Activated naive CD4-positive, alpha-beta T cell treated with anti-CD3 and anti-CD28 coated beads, Interleukin-2, amount 10 ng/mL, durations not matched to agents 7 days and 5 days (primary cell): ENCODE measurements at regions not wholly inside any gene's neighbourhood (a gene's known extent, or its start where the extent isn't known, plus 50 kb on each side); places are given as distances from the start of the nearest gene placed in this dataset.

Source experiments
- CTCF ChIA-PET: fragments of 350-600 bp; sonication (Branson Sonifier 250); formaldehyde crosslinking; loops from one replicate; lab custom pipeline; 2021; ENCODE audit warnings: antibody characterized with exemption; lab: Charles Lee
- DNase-seq: peaks from one replicate; pipeline ENCODE4 v3.0.0-alpha.2; 2020
- H3K27ac Mint-ChIP-seq: one replicate; pipeline ENCODE4 v1.8.0; 2021; ENCODE audit warnings: mild to moderate bottlenecking, moderate library complexity, mixed read lengths
- H3K27me3 Mint-ChIP-seq: one replicate; pipeline ENCODE4 v1.8.0; 2021; ENCODE audit warnings: mild to moderate bottlenecking, mixed read lengths
- H3K36me3 Mint-ChIP-seq: one replicate; pipeline ENCODE4 v1.8.0; 2021; ENCODE audit warnings: mixed read lengths
- H3K4me1 Mint-ChIP-seq: one replicate; pipeline ENCODE4 v1.8.0; 2021; ENCODE audit warnings: mixed read lengths
- H3K4me3 Mint-ChIP-seq: one replicate; pipeline ENCODE4 v1.8.0; 2021; ENCODE audit warnings: mild to moderate bottlenecking, moderate library complexity, mixed read lengths
- H3K9me3 Mint-ChIP-seq: one replicate; pipeline ENCODE4 v1.8.0; 2021; ENCODE audit warnings: mixed read lengths

DNA sequence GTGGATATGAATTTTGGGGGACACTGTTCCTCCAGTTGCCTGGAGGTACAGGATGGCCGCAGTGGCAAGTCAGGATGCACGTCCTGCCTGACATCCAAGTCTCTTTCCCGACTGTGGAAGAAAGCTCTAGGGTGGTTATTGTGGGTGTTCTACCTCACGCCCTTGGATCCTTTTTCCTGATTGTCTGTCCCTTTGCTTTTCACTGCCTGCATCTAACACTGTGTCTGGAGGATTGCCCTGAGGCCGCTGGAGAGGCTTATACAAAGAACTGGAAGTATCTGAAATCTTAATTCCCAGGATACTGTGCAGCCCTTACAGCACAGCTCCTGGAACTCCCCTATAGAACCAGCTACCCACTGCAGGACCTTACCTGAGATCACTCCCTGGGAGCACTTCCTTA is 250.5 kb downstream of the TFCP2L1 start:
- DNase-seq, result no peak
- Mint-ChIP-seq H3K4me3 (no peak overlapping the region), H3K27ac (no peak overlapping the region), H3K4me1 (no peaks in the 10 kb centered on the region), H3K9me3 (no peaks in the 10 kb centered on the region), H3K27me3 (peaks cover 7% of the 10 kb centered on the region), H3K36me3 (no peaks in the 10 kb centered on the region)
- CTCF ChIA-PET, result no interaction called here

DNA sequence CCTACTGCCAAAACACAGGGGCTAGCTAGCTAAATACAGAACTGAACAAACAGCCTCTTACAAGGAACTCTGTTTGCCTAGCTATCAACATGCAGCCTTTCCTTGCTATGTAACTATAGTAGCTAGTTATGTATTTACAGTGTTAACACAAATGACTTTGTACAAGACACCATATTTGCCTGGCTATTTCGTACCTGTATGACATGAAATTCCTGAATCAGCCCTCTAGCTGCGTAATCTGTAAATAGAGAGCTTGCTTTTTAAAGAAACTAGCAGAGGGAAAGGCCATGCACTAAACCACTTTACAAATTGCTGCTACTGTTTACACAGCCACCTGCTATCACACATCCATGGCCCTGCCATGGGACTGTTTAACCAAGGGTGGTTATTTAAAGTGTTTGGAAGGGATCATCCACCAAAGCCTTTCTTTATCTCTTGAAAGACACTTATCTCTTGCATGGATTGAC is 248.7 kb downstream of the TFCP2L1 start:
- DNase-seq, result no peak
- Mint-ChIP-seq H3K27me3 (no peaks in the 10 kb centered on the region), H3K9me3 (no peaks in the 10 kb centered on the region), H3K4me1 (no peaks in the 10 kb centered on the region), H3K27ac (no peak overlapping the region), H3K4me3 (no peak overlapping the region), H3K36me3 (no peaks in the 10 kb centered on the region)
- CTCF ChIA-PET, result interaction anchor here (0.7 kb wide), 1 partner anchor 44 kb away, joined by 3 read pairs; no protein-coding TSS in a partner anchor

DNA sequence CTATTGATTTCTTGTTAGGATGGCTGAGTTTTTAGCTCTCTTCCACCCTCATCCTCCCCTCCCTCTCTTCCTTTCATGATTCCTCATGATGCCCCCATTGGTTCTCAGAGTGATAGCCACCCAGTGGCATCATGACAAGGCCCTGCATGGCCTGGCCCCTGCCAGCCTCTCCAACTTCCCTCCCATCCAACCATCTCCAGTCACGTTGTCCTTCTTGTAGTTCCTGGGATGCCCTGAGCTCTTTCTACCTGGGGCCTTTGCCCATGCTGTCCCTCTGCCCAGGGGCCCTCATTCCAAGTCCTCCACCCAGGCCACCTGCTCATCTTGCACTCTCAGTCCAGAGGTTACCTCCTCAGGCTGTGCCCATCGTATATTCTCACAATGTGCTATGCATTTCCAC is 247.5 kb downstream of the TFCP2L1 start:
- Mint-ChIP-seq H3K27me3 (no peaks in the 10 kb centered on the region), H3K9me3 (no peaks in the 10 kb centered on the region), H3K4me1 (no peaks in the 10 kb centered on the region), H3K4me3 (no peak overlapping the region), H3K27ac (no peak overlapping the region), H3K36me3 (no peaks in the 10 kb centered on the region)
- CTCF ChIA-PET, result no interaction called here
- no peak for DNase-seq

DNA sequence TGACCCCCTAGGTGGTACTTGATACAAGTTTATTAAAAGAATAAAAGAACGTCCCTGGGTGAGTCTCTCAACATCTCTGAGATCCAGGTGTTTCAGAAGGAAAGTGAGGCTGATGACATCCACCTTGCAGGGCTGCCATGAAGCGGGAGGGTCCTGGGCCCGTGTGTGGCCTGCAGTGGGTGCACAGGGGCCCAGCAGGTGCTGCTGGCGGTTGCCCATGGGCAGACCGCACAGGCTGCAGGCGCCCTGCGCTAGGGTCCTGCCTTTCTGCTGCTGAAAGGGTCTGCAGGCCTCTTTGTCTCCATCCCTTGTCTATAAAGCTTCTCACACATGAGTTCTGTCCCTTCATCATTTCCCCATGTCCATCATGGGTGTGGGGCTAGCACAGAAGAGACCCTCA is 247.0 kb downstream of the TFCP2L1 start:
- no peak for DNase-seq
- H3K27ac Mint-ChIP-seq, result no peak overlapping the region
- H3K36me3 Mint-ChIP-seq, result no peaks in the 10 kb centered on the region
- no peak overlapping the region for H3K4me3 Mint-ChIP-seq
- CTCF ChIA-PET, result no interaction called here
- no peaks in the 10 kb centered on the region for H3K9me3 Mint-ChIP-seq
- no peaks in the 10 kb centered on the region for H3K4me1 Mint-ChIP-seq
- H3K27me3 Mint-ChIP-seq, result no peaks in the 10 kb centered on the region

DNA sequence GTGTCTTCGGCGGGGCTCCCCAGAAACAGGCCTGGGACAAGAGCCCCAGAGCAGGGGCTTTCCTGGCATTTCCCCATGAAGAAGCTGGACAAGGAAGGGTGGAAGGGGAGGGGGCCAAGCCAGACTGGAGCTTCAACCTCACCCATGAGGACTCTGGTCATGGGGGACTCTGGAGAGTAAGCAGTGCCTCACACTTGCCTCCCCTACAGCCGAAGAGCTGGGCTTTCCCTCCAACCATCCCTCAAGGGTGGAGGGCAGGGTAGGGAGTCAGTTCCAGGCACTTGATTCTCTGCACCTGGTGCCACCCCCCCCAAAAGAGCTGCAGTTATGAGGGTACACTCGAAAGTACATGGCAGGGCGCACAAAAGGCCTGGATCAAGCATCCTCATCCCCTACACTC is 246.6 kb downstream of the TFCP2L1 start:
- Mint-ChIP-seq H3K4me3 (no peak overlapping the region), H3K9me3 (no peaks in the 10 kb centered on the region), H3K27me3 (no peaks in the 10 kb centered on the region), H3K27ac (no peak overlapping the region), H3K4me1 (no peaks in the 10 kb centered on the region), H3K36me3 (no peaks in the 10 kb centered on the region)
- CTCF ChIA-PET, result no interaction called here
- no peak for DNase-seq

DNA sequence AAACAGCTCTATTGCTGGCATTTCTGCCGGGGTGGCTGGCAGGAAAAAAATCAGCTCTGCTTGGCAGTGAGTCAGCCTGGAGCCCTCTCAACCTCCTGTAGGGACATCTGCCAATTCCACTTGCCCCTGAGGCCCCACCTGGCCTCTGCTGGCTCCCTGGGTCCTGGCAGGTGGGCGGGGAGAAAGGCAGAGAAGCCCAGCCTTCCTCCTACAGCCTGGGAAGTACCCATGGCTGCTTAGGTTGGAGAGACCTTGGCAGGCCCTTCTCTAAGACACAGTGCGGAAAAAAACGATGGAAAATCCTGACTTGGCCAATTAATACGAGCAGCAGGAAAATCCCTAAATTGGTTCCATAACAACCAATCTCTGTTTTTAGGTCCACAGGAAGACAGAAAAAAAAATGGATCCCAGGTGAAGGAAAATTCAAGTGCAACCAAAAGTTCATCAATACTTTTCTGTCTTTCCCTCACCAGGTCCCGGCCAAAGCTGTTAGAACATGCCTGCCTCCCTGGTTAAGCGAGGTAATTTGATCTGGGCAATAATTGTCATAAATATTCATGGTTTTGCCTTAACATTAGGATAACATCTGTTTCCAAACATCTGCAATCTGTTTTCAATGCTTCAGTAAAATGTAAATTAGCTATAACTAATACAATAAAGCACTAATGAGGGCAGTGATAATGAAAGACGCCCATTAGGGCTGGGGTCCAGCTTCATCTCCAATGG is 245.9 kb downstream of the TFCP2L1 start:
- Mint-ChIP-seq H3K4me3 (no peak overlapping the region), H3K4me1 (no peaks in the 10 kb centered on the region), H3K9me3 (no peaks in the 10 kb centered on the region), H3K27ac (no peak overlapping the region), H3K36me3 (no peaks in the 10 kb centered on the region), H3K27me3 (no peaks in the 10 kb centered on the region)
- CTCF ChIA-PET, result no interaction called here
- DNase-seq, result no peak

DNA sequence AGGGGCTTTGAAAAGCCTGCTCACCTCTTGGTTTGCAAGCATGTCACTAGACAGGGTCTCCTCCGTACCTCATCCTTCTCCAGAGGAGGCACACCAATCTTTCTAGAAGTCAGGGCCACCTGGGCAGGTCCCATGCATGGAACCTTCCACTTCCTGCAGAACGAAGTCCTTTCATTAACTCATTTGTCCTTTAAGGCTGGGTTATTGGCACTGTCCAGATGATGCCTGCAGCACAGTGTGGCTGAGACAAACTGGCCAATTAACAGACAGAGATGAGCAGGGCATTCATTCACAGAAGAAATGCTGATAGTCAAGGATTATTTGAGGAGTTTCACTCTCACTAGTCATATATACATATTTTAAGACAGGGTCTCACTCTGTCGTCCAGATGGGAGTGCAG is 245.3 kb downstream of the TFCP2L1 start:
- DNase-seq, result no peak
- no peaks in the 10 kb centered on the region for H3K4me1 Mint-ChIP-seq
- no peak overlapping the region for H3K4me3 Mint-ChIP-seq
- CTCF ChIA-PET, result no interaction called here
- no peak overlapping the region for H3K27ac Mint-ChIP-seq
- H3K27me3 Mint-ChIP-seq, result no peaks in the 10 kb centered on the region
- H3K9me3 Mint-ChIP-seq, result no peaks in the 10 kb centered on the region
- no peaks in the 10 kb centered on the region for H3K36me3 Mint-ChIP-seq

DNA sequence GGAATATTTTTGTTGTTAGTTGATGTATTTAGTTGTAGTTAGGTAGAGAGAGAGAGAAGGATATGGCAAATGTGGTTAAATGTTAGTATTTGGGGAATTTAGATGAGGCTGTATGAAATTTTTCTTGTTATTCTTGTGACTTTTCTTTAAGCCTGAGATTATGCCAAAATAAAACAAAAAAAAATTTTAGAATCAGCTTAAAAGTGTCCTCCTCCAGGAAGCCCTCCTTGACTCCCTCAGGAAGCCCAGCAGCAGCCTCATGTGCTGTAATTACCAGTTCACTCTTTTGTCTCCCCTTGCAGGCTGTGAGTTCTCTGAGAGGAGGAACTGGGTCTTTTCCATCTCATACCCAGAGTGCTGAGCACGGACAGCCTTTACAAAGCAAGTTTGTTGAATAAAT is 243.5 kb downstream of the TFCP2L1 start:
- H3K9me3 Mint-ChIP-seq, result no peaks in the 10 kb centered on the region
- H3K27ac Mint-ChIP-seq, result no peak overlapping the region
- no peak for DNase-seq
- H3K4me1 Mint-ChIP-seq, result no peaks in the 10 kb centered on the region
- H3K36me3 Mint-ChIP-seq, result no peaks in the 10 kb centered on the region
- CTCF ChIA-PET, result no interaction called here
- H3K4me3 Mint-ChIP-seq, result no peak overlapping the region
- H3K27me3 Mint-ChIP-seq, result no peaks in the 10 kb centered on the region

DNA sequence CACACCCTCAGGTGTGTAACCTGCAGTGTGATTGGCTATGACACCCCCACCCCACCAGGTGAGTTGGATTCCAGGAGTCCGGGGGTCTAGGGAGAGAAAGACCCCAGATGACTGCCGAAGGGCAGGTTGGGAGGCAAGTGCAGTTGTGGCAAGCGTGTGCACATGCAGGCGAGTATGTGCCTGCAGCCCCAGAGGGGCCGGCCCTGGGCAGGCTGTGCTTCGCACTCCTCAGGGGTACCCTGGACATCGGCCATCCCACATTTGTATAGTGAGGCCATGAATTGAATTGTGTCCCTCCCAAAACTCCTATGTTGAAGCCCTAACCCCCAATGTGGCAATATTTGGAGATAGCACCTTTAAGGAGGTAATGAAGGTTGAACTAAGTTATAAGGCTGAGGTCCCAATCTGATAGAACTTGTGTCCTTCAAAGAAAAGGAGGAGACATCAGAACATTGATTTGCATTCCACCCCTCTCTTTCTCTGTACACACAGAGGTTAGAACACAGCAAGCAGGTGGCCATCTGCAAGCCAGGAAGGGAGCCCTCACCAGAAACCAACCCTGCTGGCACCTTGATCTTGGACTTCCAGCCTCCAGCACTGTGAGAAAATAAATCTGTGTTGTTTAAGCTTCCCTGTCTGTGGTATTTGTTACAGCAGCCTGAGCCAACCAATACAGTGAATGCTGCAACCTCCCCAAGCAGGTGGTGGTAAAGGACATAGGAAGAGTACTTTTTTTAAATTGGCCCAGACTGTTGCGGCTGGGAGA is 241.8 kb downstream of the TFCP2L1 start:
- H3K27me3 Mint-ChIP-seq, result no peaks in the 10 kb centered on the region
- H3K4me1 Mint-ChIP-seq, result no peaks in the 10 kb centered on the region
- no peaks in the 10 kb centered on the region for H3K9me3 Mint-ChIP-seq
- no peaks in the 10 kb centered on the region for H3K36me3 Mint-ChIP-seq
- CTCF ChIA-PET, result no interaction called here
- no peak overlapping the region for H3K4me3 Mint-ChIP-seq
- no peak overlapping the region for H3K27ac Mint-ChIP-seq
- no peak for DNase-seq

DNA sequence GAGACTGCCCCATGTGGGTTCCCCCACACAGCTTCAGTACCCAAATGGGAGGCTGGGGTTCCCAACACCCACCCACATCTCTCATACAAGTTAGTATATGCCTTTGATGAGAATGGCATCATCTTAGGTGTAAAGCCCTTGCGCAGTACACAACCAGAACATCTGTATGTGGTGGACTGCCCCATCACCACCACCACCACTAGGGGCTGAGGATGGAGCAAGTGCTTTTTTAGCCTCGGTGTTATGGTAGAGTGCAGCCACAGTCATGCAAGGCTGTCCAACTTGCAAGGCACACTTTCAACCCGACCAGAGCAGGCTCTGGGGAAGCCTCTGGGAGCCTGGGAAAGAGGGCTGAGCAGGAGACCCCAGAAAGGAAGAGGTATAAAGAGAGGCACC is 241.2 kb downstream of the TFCP2L1 start:
- Mint-ChIP-seq H3K4me3 (no peak overlapping the region), H3K27me3 (no peaks in the 10 kb centered on the region), H3K36me3 (no peaks in the 10 kb centered on the region), H3K27ac (no peak overlapping the region), H3K9me3 (no peaks in the 10 kb centered on the region), H3K4me1 (no peaks in the 10 kb centered on the region)
- no peak for DNase-seq
- CTCF ChIA-PET, result no interaction called here

DNA sequence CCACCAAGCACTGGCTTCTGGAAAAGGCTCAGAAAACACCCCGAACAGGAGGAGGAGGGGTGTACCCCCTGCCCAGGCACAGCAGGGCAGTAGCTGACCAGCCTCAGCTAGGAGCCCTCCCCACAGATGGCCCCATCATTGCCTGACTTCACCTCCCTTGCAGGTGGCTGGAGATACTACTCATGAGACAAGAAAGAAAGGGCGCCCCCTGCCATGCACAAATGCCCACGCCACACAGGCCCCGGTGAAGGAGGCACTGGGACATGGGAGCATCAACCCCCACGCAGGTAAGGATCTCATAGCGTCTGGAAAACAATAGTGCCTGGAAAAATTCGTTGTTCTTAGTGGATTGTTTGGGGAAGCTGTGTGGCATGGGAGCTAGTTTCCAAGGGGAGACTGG is 240.6 kb downstream of the TFCP2L1 start:
- Mint-ChIP-seq H3K4me3 (no peak overlapping the region), H3K9me3 (no peaks in the 10 kb centered on the region), H3K27me3 (no peaks in the 10 kb centered on the region), H3K36me3 (no peaks in the 10 kb centered on the region), H3K27ac (no peak overlapping the region), H3K4me1 (no peaks in the 10 kb centered on the region)
- CTCF ChIA-PET, result interaction anchor here (0.7 to 1.4 kb wide), 2 partner anchors 348 to 1341 kb away, joined by 3 to 6 read pairs; no protein-coding TSS in a partner anchor
- no peak for DNase-seq

DNA sequence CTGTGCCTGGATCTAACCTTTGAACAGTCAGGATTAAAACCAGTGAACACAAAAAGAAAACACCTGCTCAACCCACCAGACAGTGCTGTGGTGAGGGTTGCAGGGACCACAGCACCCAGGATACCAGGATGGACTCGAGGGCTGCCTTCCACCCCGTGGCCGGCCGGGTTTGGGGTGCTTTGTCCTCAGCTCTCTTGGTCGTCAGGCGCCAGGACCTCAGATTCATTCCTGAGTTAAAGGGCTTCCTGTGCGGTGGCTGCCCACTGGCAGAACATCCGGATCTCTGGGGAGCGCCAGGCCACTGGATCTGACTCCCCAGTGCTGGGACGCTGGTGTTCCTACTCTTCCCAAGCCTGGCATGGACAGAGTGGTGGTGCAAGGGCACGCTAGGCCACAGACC is 239.8 kb downstream of the TFCP2L1 start:
- no peaks in the 10 kb centered on the region for H3K36me3 Mint-ChIP-seq
- H3K9me3 Mint-ChIP-seq, result no peaks in the 10 kb centered on the region
- H3K4me3 Mint-ChIP-seq, result no peak overlapping the region
- no peak overlapping the region for H3K27ac Mint-ChIP-seq
- CTCF ChIA-PET, result interaction anchor here (0.7 to 1.4 kb wide), 2 partner anchors 349 to 1342 kb away, joined by 3 to 6 read pairs; no protein-coding TSS in a partner anchor
- DNase-seq, result no peak
- no peaks in the 10 kb centered on the region for H3K4me1 Mint-ChIP-seq
- no peaks in the 10 kb centered on the region for H3K27me3 Mint-ChIP-seq

DNA sequence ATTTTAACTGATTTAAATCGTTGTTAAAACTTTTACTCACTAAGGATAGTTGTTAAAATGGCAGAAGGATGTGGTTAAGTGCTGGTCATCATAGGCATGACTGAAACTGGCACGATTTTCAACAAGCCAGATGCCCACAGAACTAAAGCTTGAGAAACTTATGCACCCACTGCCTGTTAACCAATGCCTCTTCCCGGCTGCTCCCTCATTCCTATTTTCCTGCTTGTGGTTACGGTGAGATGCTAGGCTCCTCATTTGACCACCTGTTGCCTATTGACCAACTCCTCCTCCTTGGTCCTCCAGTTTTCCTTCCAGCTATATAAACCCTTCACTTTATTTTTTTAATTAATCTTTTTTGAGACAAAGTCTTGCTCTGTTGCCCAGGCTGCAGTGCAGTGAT is 238.7 kb downstream of the TFCP2L1 start:
- no peak for DNase-seq
- H3K36me3 Mint-ChIP-seq, result no peaks in the 10 kb centered on the region
- no peaks in the 10 kb centered on the region for H3K27me3 Mint-ChIP-seq
- H3K27ac Mint-ChIP-seq, result no peak overlapping the region
- CTCF ChIA-PET, result interaction anchor here (0.5 kb wide), 1 partner anchor 922 kb away, joined by 5 read pairs; no protein-coding TSS in a partner anchor
- H3K4me3 Mint-ChIP-seq, result no peak overlapping the region
- no peaks in the 10 kb centered on the region for H3K4me1 Mint-ChIP-seq
- no peaks in the 10 kb centered on the region for H3K9me3 Mint-ChIP-seq

DNA sequence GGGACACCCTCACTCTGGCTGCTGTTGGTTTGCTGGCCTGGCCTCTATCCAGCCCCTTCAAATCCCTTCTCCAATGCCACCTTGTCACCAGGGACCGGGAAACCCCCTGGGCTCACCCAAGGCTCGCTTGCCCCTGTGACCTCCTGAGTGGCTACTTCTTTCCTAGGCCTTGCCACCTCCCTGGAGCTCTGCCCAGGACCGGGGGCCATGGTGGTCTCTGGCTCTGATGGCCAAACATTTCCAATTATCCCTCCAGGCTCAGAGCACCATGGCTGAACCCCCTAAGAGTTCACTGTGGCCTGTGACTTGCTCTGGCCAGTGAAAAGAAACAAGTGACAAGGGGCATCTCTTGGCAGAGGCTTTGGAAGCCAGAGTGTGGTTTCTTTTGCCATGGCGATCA is 237.6 kb downstream of the TFCP2L1 start:
- Mint-ChIP-seq H3K36me3 (no peaks in the 10 kb centered on the region), H3K9me3 (no peaks in the 10 kb centered on the region), H3K4me1 (no peaks in the 10 kb centered on the region), H3K27ac (no peak overlapping the region), H3K27me3 (no peaks in the 10 kb centered on the region), H3K4me3 (no peak overlapping the region)
- CTCF ChIA-PET, result no interaction called here
- no peak for DNase-seq

DNA sequence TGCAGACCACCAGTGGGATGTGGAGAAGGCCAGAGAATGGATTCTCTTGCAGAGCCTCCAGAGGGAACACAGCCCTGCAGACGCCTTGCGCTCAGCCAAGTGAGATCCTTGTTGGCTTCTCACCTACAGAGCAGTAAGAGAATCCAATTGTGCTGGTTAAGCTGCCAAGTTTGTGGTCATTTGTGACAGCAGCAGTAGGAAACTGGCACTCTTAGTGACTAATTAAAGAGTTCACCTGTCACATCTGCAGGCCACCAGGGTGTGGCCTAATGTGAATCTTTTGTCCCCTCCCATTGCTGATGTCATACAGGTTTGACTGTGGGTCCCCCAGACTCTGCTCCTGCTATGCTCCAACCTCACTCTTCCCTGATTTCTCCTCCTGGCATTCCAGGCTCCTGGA is 235.9 kb downstream of the TFCP2L1 start:
- Mint-ChIP-seq H3K36me3 (no peaks in the 10 kb centered on the region), H3K27me3 (no peaks in the 10 kb centered on the region), H3K27ac (no peak overlapping the region), H3K4me3 (no peak overlapping the region), H3K4me1 (no peaks in the 10 kb centered on the region), H3K9me3 (no peaks in the 10 kb centered on the region)
- DNase-seq, result no peak
- CTCF ChIA-PET, result no interaction called here
